Activated T-helper 17 cell treated with anti-CD3 and anti-CD28 coated beads, Interleukin-2, amount 50 U/mL, for 72 hours (primary cell): ENCODE measurements at regions not wholly inside any gene's neighbourhood (a gene's known extent, or its start where the extent isn't known, plus 50 kb on each side); places are given as distances from the start of the nearest gene placed in this dataset.
"Not testable (repeated sequence)": the region's sequence is repeated elsewhere in the genome, so short reads cannot be mapped to it uniquely, and the experiment has no call there.

Experiments used
- ATAC-seq: fragments of 150-1000 bp; cut with Tn5 transposase; replicated peaks from 2 replicates; pipeline ENCODE4 v1.10.0; 2021; ENCODE audit warnings: mild to moderate bottlenecking, moderate library complexity
- H3K27ac Mint-ChIP-seq: one replicate; pipeline ENCODE4 v1.8.0; 2022; ENCODE audit warnings: mixed read lengths
- H3K27me3 Mint-ChIP-seq: one replicate; pipeline ENCODE4 v1.8.0; 2022; ENCODE audit warnings: mixed read lengths
- H3K36me3 Mint-ChIP-seq: one replicate; pipeline ENCODE4 v1.8.0; 2022; ENCODE audit warnings: low read depth, mild to moderate bottlenecking, mixed read lengths
- H3K4me1 Mint-ChIP-seq: one replicate; pipeline ENCODE4 v1.8.0; 2022; ENCODE audit warnings: mixed read lengths
- H3K4me3 Mint-ChIP-seq: one replicate; pipeline ENCODE4 v1.8.0; 2022; ENCODE audit warnings: mild to moderate bottlenecking, mixed read lengths
- H3K9me3 Mint-ChIP-seq: one replicate; pipeline ENCODE4 v1.8.0; 2022; ENCODE audit warnings: mixed read lengths

GRCh38 chr17:20774472-20775135 lies 195.1 kb downstream of the CDRT15L2 start:
- H3K4me3 Mint-ChIP-seq = no peak overlapping the region
- H3K27me3 Mint-ChIP-seq = peaks cover 3% of the 10 kb centered on the region
- H3K36me3 Mint-ChIP-seq = no peaks in the 10 kb centered on the region
- no peaks in the 10 kb centered on the region for H3K4me1 Mint-ChIP-seq
- H3K9me3 Mint-ChIP-seq = no peaks in the 10 kb centered on the region
- no peak overlapping the region for H3K27ac Mint-ChIP-seq
- no peak for ATAC-seq

DNA sequence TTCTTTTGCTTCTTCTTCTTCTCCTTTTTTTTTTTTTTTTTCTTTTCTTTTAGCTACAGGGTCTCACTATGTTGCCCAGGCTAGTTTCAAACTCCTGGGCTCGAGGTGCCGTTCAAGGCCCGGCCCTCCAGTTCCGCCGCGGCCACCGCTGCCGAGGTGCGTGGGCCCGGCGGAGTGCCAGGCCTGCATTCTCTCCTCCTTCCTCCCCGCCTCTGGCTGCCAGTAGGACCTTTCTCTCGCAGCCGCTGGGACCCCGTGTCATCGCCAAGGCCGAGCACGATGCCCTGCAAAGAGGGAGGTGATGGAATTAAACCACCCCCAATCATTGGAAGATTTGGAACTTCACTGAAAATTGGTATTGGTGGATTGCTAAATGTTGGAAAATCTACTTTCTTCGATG lies 195.8 kb downstream of the CDRT15L2 start:
- H3K27ac Mint-ChIP-seq = no peak overlapping the region
- H3K9me3 Mint-ChIP-seq = no peaks in the 10 kb centered on the region
- no peaks in the 10 kb centered on the region for H3K4me1 Mint-ChIP-seq
- no peak for ATAC-seq
- H3K4me3 Mint-ChIP-seq = no peak overlapping the region
- H3K36me3 Mint-ChIP-seq = no peaks in the 10 kb centered on the region
- peaks cover 3% of the 10 kb centered on the region for H3K27me3 Mint-ChIP-seq

GRCh38 chr17:20779521-20779920 lies 200.0 kb downstream of the CDRT15L2 start:
- no peaks in the 10 kb centered on the region for H3K4me1 Mint-ChIP-seq
- H3K27me3 Mint-ChIP-seq = peaks cover under 1% of the 10 kb centered on the region
- ATAC-seq = no peak
- no peaks in the 10 kb centered on the region for H3K9me3 Mint-ChIP-seq
- H3K4me3 Mint-ChIP-seq = no peak overlapping the region
- H3K27ac Mint-ChIP-seq = no peak overlapping the region
- H3K36me3 Mint-ChIP-seq = no peaks in the 10 kb centered on the region

DNA sequence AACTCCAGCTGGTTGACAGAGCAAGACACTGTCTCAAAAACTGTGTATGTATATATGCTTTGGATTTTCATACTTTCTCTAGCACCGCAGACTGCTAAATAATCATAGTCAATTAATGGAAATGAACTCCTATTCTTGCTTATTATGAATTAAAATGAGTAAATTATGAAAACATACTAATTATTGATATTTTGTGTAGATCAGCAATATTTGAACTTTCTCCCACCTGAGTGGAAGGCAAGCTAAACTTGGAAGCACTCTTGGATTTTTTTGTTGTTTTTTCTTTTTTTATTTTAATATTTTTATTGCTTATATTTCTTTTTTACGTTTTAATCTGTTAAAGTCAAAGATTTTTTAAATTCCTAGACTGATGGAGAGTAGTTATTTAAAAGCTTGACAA lies 201.7 kb downstream of the CDRT15L2 start:
- H3K4me1 Mint-ChIP-seq = no peaks in the 10 kb centered on the region
- H3K36me3 Mint-ChIP-seq = no peaks in the 10 kb centered on the region
- H3K27me3 Mint-ChIP-seq = peaks cover 12% of the 10 kb centered on the region
- no peak overlapping the region for H3K27ac Mint-ChIP-seq
- H3K9me3 Mint-ChIP-seq = no peaks in the 10 kb centered on the region
- no peak overlapping the region for H3K4me3 Mint-ChIP-seq
- no peak for ATAC-seq

DNA sequence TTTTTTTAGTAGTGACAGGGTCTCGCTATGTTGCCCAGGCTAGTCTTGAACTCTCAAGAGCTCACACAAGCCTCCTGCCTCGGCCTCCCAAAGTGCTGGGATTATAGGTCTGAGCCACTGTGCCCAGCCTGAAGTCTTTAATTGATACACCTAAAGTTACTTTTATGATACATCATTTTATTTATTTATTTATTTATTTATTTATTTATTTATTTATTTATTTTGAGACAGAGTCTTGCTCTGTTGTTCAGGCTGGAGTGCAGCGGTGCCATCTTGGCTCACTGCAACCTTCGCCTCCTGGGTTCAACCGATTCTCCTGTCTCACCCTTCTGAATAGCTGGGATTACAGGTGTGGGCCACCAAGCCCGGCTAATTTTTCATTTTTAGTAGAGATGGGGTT lies 202.3 kb downstream of the CDRT15L2 start:
- H3K4me3 Mint-ChIP-seq, H3K27ac Mint-ChIP-seq, ATAC-seq, H3K9me3 Mint-ChIP-seq, H3K36me3 Mint-ChIP-seq, H3K4me1 Mint-ChIP-seq: not testable (repeated sequence)
- H3K27me3 Mint-ChIP-seq = peaks cover 12% of the 10 kb centered on the region

DNA sequence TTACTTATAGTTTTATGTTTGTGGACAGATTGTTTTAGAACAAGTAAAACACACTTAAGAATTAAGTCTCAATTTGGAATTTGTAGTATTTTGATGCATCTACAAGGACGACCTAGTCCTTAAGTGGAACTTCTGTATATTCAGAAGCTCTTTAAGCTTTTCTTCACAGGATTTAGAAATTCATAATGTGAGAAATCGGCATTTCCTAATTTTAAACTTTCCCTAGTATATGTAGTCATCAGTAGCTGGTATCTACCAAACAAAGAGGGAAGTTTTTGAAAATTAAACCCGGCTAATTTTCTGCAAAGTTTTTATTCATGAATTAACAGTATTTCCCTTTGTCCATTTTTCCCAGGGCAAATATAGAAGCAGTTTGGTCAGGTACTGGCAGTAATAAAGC lies 203.6 kb downstream of the CDRT15L2 start:
- no peaks in the 10 kb centered on the region for H3K4me1 Mint-ChIP-seq
- H3K27me3 Mint-ChIP-seq = peaks cover 15% of the 10 kb centered on the region
- no peak for ATAC-seq
- no peaks in the 10 kb centered on the region for H3K36me3 Mint-ChIP-seq
- no peak overlapping the region for H3K27ac Mint-ChIP-seq
- no peaks in the 10 kb centered on the region for H3K9me3 Mint-ChIP-seq
- H3K4me3 Mint-ChIP-seq = no peak overlapping the region

- H3K4me3 Mint-ChIP-seq = no peak overlapping the region
- ATAC-seq = peak; percentile 50
- H3K9me3 Mint-ChIP-seq = no peaks in the 10 kb centered on the region
These were observed 204.7 kb downstream of the CDRT15L2 start for GRCh38 chr17:20784100-20784665.

DNA sequence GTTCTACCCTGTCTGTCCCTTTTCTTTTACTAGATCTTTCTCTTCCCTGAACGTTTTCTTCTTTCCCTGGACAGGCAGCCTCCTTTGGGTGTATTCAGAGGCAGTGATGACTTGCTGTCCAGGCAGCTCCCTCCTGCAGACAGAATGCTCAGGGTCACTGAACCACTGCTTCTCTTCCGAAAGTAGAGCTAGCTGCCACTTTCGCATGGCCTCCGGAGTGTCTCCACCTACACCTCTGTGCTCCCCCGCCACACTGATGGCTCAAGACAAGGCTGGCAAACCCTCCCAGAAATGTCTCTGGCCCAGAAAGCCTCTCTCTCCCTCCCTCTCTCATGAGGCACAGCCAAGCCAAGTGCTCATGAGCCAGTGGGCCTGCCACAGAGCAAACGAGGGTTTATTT lies 207.8 kb downstream of the CDRT15L2 start:
- H3K27me3 Mint-ChIP-seq = peaks cover 15% of the 10 kb centered on the region
- no peak for ATAC-seq
- no peaks in the 10 kb centered on the region for H3K36me3 Mint-ChIP-seq
- H3K4me3 Mint-ChIP-seq = no peak overlapping the region
- no peaks in the 10 kb centered on the region for H3K4me1 Mint-ChIP-seq
- H3K9me3 Mint-ChIP-seq = no peaks in the 10 kb centered on the region
- no peak overlapping the region for H3K27ac Mint-ChIP-seq

More at GRCh38 chr17:20784100-20784665, 204.7 kb downstream of the CDRT15L2 start:
- Mint-ChIP-seq H3K27me3 (peaks cover 15% of the 10 kb centered on the region), H3K4me1 (no peaks in the 10 kb centered on the region), H3K36me3 (no peaks in the 10 kb centered on the region), H3K27ac (no peak overlapping the region)

- Mint-ChIP-seq H3K36me3 (no peaks in the 10 kb centered on the region), H3K4me3 (no peak overlapping the region), H3K9me3 (no peaks in the 10 kb centered on the region), H3K27ac (no peak overlapping the region), H3K27me3 (peaks cover 4% of the 10 kb centered on the region), H3K4me1 (no peaks in the 10 kb centered on the region)
- no peak for ATAC-seq
These were observed 212.1 kb downstream of the CDRT15L2 start for GRCh38 chr17:20791626-20792025.

GRCh38 chr17:20794532-20794931 lies 215.0 kb downstream of the CDRT15L2 start:
- not testable (repeated sequence) for H3K4me3 Mint-ChIP-seq, H3K27ac Mint-ChIP-seq, H3K36me3 Mint-ChIP-seq, H3K27me3 Mint-ChIP-seq, H3K9me3 Mint-ChIP-seq, ATAC-seq, H3K4me1 Mint-ChIP-seq

GRCh38 chr17:20797292-20797691 lies 217.8 kb downstream of the CDRT15L2 start:
- H3K27ac Mint-ChIP-seq = peak overlapping the region; percentile 23
- no peaks in the 10 kb centered on the region for H3K36me3 Mint-ChIP-seq
- peak overlapping the region; percentile 30 for H3K4me3 Mint-ChIP-seq
- H3K9me3 Mint-ChIP-seq = no peaks in the 10 kb centered on the region
- H3K27me3 Mint-ChIP-seq = no peaks in the 10 kb centered on the region
- peak; percentile 74 for ATAC-seq
- H3K4me1 Mint-ChIP-seq = peaks cover 4% of the 10 kb centered on the region

DNA sequence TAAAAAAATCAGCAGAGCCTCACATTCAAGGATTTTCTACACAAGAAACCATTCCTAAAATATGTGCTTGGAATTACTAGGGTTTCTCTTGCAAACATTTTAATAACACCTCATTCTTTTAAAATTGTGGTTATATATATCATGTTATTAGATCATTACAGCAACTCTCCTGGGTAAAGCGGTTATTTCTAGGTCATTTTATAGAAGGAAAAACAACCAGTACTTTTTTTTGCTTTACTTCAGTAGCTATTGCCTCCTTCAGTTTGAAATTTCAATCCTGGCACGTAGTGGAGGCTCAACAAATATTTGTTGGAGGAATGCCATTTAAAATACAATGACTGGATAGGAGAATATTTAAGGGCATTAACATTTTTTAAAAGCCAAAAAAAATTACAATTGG lies 220.6 kb downstream of the CDRT15L2 start:
- no peaks in the 10 kb centered on the region for H3K9me3 Mint-ChIP-seq
- H3K36me3 Mint-ChIP-seq = no peaks in the 10 kb centered on the region
- H3K4me1 Mint-ChIP-seq = peaks cover 4% of the 10 kb centered on the region
- H3K27ac Mint-ChIP-seq = no peak overlapping the region
- no peak overlapping the region for H3K4me3 Mint-ChIP-seq
- H3K27me3 Mint-ChIP-seq = no peaks in the 10 kb centered on the region
- ATAC-seq = no peak

DNA sequence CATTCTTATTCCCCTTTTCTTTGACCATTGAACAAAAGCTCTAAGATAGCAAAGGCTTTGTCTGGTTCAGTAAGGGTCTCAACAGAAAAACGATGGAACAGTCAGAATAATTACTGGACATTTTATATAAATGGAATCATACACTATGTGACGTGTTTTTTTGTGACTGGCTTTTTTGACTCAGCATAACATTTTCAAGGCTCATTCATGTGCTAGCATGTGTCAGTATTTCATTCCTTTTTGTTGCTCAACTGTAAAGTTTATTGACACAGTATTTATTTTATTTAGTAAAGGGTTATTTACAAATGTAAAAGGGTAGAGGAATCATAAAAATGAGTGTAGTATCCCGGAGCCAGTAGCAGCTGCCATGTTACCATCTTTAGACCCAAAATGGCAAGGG lies 226.2 kb downstream of the CDRT15L2 start:
- H3K4me3 Mint-ChIP-seq = no peak overlapping the region

GRCh38 chr17:20807566-20807965 lies 228.0 kb downstream of the CDRT15L2 start:
- H3K27ac Mint-ChIP-seq, H3K27me3 Mint-ChIP-seq, H3K4me3 Mint-ChIP-seq, H3K9me3 Mint-ChIP-seq, H3K4me1 Mint-ChIP-seq, H3K36me3 Mint-ChIP-seq, ATAC-seq: not testable (repeated sequence)

More for the DNA sequence above, 226.2 kb downstream of the CDRT15L2 start:
- H3K9me3 Mint-ChIP-seq = no peaks in the 10 kb centered on the region
- no peak for ATAC-seq
- H3K27me3 Mint-ChIP-seq = peaks cover 4% of the 10 kb centered on the region
- H3K36me3 Mint-ChIP-seq = no peaks in the 10 kb centered on the region
- H3K4me1 Mint-ChIP-seq = no peaks in the 10 kb centered on the region
- H3K27ac Mint-ChIP-seq = no peak overlapping the region

DNA sequence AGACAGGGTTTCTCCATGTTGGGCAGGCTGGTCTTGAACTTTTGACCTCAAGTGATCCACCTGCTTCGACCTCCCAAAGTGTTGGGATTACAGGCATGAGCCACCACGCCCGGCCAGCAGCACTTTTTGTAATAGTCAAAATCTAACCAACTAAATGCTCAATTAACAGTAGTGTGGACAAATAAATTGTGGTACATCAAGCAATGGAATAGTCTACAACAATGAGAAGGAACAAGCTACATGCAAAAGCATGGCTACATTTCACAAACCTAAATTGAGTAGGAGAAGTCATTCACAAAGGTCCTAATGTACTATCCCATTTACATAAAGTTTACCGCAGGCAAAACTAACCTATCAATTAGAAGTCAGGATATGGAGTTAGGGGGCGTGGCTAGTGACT lies 227.4 kb downstream of the USP22 start:
- H3K4me1 Mint-ChIP-seq, H3K27ac Mint-ChIP-seq, H3K36me3 Mint-ChIP-seq, H3K4me3 Mint-ChIP-seq, ATAC-seq, H3K9me3 Mint-ChIP-seq: not testable (repeated sequence)
- peaks cover 16% of the 10 kb centered on the region for H3K27me3 Mint-ChIP-seq
